ENCODE measurements at regions not wholly inside any gene's neighbourhood (a gene's known extent, or its start where the extent isn't known, plus 50 kb on each side); places are given as distances from the start of the nearest gene placed in this dataset.
A peak's percentile ranks its signal among the peaks of the same experiment; 100 is the strongest.

- in situ Hi-C loops (cut with HindIII; ENCODE audit: low sequenced_read_pairs) = no loop called here
- DNase-seq (ENCODE audit: low spot score) = no peak
Measured at GRCh38 chr2:234438305-234438977, 58.4 kb downstream of the ARL4C start.

- in situ Hi-C loops (cut with HindIII; ENCODE audit: low sequenced_read_pairs) = no loop called here
- peak; percentile 98 for DNase-seq (ENCODE audit: low spot score)
Measured at GRCh38 chr2:234437642-234438304, 59.1 kb downstream of the ARL4C start.

GRCh38 chr2:234436482-234436837 is 60.4 kb downstream of the ARL4C start:
- in situ Hi-C loops (cut with HindIII; ENCODE audit: low sequenced_read_pairs) = no loop called here
- DNase-seq (ENCODE audit: low spot score) = no peak

GRCh38 chr2:234435836-234436481 is 60.9 kb downstream of the ARL4C start:
- peak; percentile 97 for DNase-seq (ENCODE audit: low spot score)
- in situ Hi-C loops (cut with HindIII; ENCODE audit: low sequenced_read_pairs) = no loop called here

GRCh38 chr2:234433201-234433600 is 63.7 kb downstream of the ARL4C start:
- DNase-seq (ENCODE audit: low spot score) = no peak
- in situ Hi-C loops (cut with HindIII; ENCODE audit: low sequenced_read_pairs) = no loop called here

- DNase-seq (ENCODE audit: low spot score) = no peak
- in situ Hi-C loops (cut with HindIII; ENCODE audit: low sequenced_read_pairs) = no loop called here
Measured at GRCh38 chr2:234430871-234431270, 66.0 kb downstream of the ARL4C start.

- in situ Hi-C loops (cut with HindIII; ENCODE audit: low sequenced_read_pairs) = no loop called here
- no peak for DNase-seq (ENCODE audit: low spot score)
Measured at GRCh38 chr2:234429265-234429664, 67.6 kb downstream of the ARL4C start.

- DNase-seq (ENCODE audit: low spot score) = peak; percentile 43
- in situ Hi-C loops (cut with HindIII; ENCODE audit: low sequenced_read_pairs) = no loop called here
Measured at GRCh38 chr2:234427081-234428061, 69.5 kb downstream of the ARL4C start.

GRCh38 chr2:234426616-234427015 is 70.3 kb downstream of the ARL4C start:
- DNase-seq (ENCODE audit: low spot score) = no peak
- in situ Hi-C loops (cut with HindIII; ENCODE audit: low sequenced_read_pairs) = no loop called here

GRCh38 chr2:234425639-234426603 is 71.0 kb downstream of the ARL4C start:
- in situ Hi-C loops (cut with HindIII; ENCODE audit: low sequenced_read_pairs) = no loop called here

GRCh38 chr2:234423884-234424283 is 73.0 kb downstream of the ARL4C start:
- DNase-seq (ENCODE audit: low spot score) = no peak
- in situ Hi-C loops (cut with HindIII; ENCODE audit: low sequenced_read_pairs) = no loop called here

More at GRCh38 chr2:234425639-234426603, 71.0 kb downstream of the ARL4C start:
- DNase-seq (ENCODE audit: low spot score) = no peak

GRCh38 chr2:234422981-234423431 is 73.9 kb downstream of the ARL4C start:
- in situ Hi-C loops (cut with HindIII; ENCODE audit: low sequenced_read_pairs) = no loop called here
- DNase-seq (ENCODE audit: low spot score) = no peak

- in situ Hi-C loops (cut with HindIII; ENCODE audit: low sequenced_read_pairs) = no loop called here
- DNase-seq (ENCODE audit: low spot score) = no peak
Measured at GRCh38 chr2:234422273-234422732, 74.6 kb downstream of the ARL4C start.

- in situ Hi-C loops (cut with HindIII; ENCODE audit: low sequenced_read_pairs) = no loop called here
- no peak for DNase-seq (ENCODE audit: low spot score)
Measured at GRCh38 chr2:234420408-234420807, 76.5 kb downstream of the ARL4C start.

GRCh38 chr2:234419726-234420125 is 77.2 kb downstream of the ARL4C start:
- in situ Hi-C loops (cut with HindIII; ENCODE audit: low sequenced_read_pairs) = no loop called here

GRCh38 chr2:234415706-234416105 is 81.2 kb downstream of the ARL4C start:
- in situ Hi-C loops (cut with HindIII; ENCODE audit: low sequenced_read_pairs) = no loop called here
- DNase-seq (ENCODE audit: low spot score) = no peak

More at GRCh38 chr2:234419726-234420125, 77.2 kb downstream of the ARL4C start:
- DNase-seq (ENCODE audit: low spot score) = no peak

GRCh38 chr2:234414596-234414995 is 82.3 kb downstream of the ARL4C start:
- in situ Hi-C loops (cut with HindIII; ENCODE audit: low sequenced_read_pairs) = no loop called here

GRCh38 chr2:234412726-234413125 is 84.2 kb downstream of the ARL4C start:
- DNase-seq (ENCODE audit: low spot score) = peak; percentile 62
- in situ Hi-C loops (cut with HindIII; ENCODE audit: low sequenced_read_pairs) = no loop called here

More at GRCh38 chr2:234414596-234414995, 82.3 kb downstream of the ARL4C start:
- DNase-seq (ENCODE audit: low spot score) = no peak
